Mucosa of stomach (tissue), 1 donor: ENCODE measurements at regions not wholly inside any gene's neighbourhood (a gene's known extent, or its start where the extent isn't known, plus 50 kb on each side); places are given as distances from the start of the nearest gene placed in this dataset.
"Not testable (repeated sequence)": the region's sequence is repeated elsewhere in the genome, so short reads cannot be mapped to it uniquely, and the experiment has no call there.

Experiments
- H3K27me3 ChIP-seq: one replicate; pipeline ENCODE4 v1.7.0; 2013; ENCODE audit warnings: mild to moderate bottlenecking, low read length; ENCODE audit not compliant: control insufficient read depth, insufficient read depth
- H3K36me3 ChIP-seq: one replicate; pipeline ENCODE4 v1.7.0; 2013; ENCODE audit warnings: low read length; ENCODE audit not compliant: control insufficient read depth, insufficient read depth
- H3K4me1 ChIP-seq: one replicate; pipeline ENCODE4 v1.7.0; 2013; ENCODE audit warnings: mild to moderate bottlenecking, low read length; ENCODE audit not compliant: control insufficient read depth, insufficient read depth
- H3K4me3 ChIP-seq: one replicate; pipeline ENCODE4 v1.7.0; 2013; ENCODE audit warnings: low read length
- H3K9ac ChIP-seq: one replicate; pipeline ENCODE4 v1.7.0; 2013; ENCODE audit warnings: mild to moderate bottlenecking, low read length, moderate library complexity
- H3K9me3 ChIP-seq: one replicate; pipeline ENCODE4 v1.7.0; 2013; ENCODE audit warnings: mild to moderate bottlenecking, low read length, moderate library complexity; ENCODE audit not compliant: control insufficient read depth
- donor health status: Pancreatic carcinoma.

DNA sequence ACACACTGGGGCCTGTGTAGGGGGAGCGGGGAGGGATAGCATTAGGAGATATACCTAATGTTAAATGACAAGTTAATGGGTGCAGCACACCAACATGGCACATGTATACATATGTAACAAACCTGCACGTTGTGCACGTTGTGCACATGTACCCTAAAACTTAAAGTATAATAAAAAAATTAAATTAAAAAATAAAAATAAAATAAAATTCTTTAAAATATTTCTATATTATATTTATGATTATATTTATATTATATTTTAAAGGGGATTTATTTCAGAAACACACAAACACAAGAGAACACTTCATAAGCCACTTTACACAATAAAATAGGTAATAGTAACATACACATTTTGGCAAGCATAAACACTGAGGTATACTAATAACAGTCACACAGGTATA is 309.8 kb downstream of the LTN1 start:
- H3K4me3 ChIP-seq, H3K36me3 ChIP-seq, H3K9me3 ChIP-seq, H3K27me3 ChIP-seq, H3K9ac ChIP-seq, H3K4me1 ChIP-seq: not testable (repeated sequence)

DNA sequence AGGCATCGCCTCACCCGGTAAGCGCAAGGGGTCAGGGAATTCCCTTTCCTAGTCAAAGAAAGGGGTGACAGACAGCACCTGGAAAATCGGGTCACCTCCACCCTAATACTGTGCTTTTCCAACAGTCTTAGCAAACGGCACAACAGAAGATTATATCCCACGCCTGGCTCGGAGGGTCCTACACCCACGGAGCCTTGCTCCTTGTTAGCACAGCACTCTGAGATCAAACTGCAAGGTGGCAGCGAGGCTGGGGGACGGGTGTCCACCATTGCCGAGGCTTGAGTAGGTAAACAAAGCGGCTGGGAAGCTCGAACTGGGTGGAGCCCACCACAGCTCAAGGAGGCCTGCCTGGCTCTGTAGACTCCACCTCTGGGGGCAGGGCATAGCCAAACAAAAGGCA is 315.6 kb downstream of the LTN1 start:
- H3K4me1 ChIP-seq, H3K36me3 ChIP-seq, H3K9ac ChIP-seq, H3K4me3 ChIP-seq, H3K9me3 ChIP-seq, H3K27me3 ChIP-seq: not testable (repeated sequence)

DNA sequence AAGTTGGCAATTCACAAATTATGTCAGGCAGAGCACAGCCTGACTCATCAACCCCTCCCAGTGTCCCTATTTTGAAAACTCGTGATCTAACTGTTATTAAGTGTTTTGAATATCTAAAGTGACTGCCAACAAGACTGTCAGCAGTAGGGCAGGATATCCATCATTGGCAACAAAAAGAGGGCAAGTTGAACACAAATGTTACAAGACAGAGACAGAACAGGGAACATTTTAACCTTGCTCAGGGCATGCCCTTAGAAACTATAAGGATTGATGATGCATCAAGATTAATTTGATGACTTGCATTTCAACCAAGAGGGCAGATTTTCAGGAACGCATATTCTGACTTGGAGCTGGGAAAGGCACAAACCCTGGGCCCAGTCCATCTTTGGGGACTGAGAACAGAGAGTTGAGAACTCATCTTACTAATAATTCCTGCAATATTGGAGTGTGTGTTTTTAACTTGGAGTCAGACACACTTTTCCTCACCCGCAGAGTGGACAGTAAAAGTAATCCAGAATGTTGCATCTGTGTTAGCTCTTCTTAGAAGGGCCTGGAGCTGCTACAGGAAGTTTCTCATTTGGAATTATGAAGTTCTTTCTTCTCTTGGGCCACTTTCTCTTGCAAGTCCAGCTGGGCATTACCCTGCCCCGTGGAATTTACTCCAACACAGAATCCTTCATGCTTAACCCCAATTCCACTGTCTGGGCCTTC is 317.2 kb downstream of the LTN1 start:
- Histone ChIP-seq H3K36me3 (no peaks in the 10 kb centered on the region), H3K9me3 (no peaks in the 10 kb centered on the region), H3K27me3 (no peaks in the 10 kb centered on the region), H3K4me3 (no peak overlapping the region), H3K4me1 (no peaks in the 10 kb centered on the region), H3K9ac (no peak overlapping the region)

DNA sequence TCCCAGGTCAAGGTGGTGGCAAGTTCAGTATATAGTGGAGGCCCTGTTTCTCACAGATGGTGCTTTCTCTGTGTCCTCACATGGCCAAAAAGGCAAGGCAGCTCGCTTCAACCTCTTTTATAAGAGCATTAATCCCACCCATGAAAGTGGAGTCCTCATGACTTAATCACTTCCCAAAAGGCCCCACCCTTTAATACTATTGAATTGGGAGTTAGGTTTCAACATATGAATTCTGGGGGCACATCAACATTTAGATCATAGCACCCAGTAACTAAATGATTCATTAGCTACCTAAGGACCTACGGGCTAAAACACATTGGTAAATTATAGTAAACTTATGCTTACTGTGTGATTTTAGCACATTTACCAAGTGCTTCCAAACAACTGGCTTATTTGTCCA is 317.9 kb downstream of the LTN1 start:
- H3K9ac ChIP-seq = no peak overlapping the region
- no peaks in the 10 kb centered on the region for H3K27me3 ChIP-seq
- no peaks in the 10 kb centered on the region for H3K9me3 ChIP-seq
- no peaks in the 10 kb centered on the region for H3K4me1 ChIP-seq
- no peaks in the 10 kb centered on the region for H3K36me3 ChIP-seq
- no peak overlapping the region for H3K4me3 ChIP-seq

DNA sequence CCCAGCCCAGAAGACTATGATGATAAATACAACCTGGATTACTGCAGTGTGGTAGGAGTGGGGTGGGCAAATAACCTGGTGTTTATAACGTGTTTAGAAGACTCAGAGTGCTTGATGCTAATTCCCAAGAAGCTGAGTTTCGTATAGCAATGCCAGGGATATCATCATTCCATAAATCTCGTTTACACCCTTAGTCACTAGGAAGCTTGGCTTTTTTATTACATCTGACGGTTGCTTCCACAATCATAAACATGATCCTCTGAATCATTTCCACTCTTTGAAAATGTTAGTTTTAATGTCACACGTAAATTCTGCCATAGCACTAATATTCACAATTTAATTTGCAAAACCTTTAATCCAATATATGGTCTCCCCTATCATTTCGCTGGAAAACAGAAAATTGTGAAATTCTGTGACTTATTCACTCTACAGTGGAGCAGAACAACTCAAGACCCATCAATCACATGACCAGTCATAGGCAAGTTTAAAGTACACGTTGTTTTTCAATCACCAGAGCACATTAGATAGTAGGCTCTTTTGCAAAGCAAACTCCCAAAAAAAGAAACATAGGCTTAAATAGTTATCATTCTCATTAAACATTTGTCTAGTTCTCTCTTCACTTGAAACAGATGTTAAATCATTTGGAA is 321.0 kb downstream of the LTN1 start:
- no peaks in the 10 kb centered on the region for H3K4me1 ChIP-seq
- no peak overlapping the region for H3K4me3 ChIP-seq
- no peaks in the 10 kb centered on the region for H3K27me3 ChIP-seq
- no peaks in the 10 kb centered on the region for H3K9me3 ChIP-seq
- H3K9ac ChIP-seq = no peak overlapping the region
- no peaks in the 10 kb centered on the region for H3K36me3 ChIP-seq

DNA sequence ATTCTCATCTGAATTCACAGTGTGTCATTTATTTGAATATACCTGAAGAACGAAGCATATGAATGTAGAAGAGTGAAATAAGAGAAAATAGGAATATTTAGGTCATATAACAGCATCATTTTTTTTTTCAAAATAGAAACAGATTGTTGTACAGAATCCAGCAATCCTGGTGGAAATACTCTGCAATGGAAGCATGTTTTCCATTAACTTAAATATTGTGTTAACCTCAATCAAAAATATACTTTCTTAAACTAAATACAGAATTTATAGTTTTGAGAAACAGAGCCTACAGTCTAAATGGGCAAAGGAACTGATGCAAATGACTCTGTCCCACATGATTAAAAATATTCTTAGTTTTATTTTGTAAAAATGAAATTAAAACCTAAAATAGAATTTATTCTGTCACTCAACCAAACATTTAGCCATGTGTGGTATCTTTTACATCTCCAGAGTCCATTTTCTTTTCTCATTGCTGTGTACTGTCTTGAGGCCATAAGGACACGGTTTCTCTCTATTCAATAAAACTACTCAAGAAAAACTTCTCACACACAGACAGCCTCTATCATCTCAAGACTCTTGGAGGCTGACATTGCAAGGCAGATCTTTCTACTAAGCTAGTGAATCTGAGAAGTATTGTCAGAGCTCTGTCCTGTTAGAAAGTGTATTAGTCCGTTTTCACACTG is 322.6 kb downstream of the LTN1 start:
- Histone ChIP-seq H3K36me3 (no peaks in the 10 kb centered on the region), H3K9ac (no peak overlapping the region), H3K4me3 (no peak overlapping the region), H3K27me3 (no peaks in the 10 kb centered on the region), H3K4me1 (no peaks in the 10 kb centered on the region), H3K9me3 (no peaks in the 10 kb centered on the region)

DNA sequence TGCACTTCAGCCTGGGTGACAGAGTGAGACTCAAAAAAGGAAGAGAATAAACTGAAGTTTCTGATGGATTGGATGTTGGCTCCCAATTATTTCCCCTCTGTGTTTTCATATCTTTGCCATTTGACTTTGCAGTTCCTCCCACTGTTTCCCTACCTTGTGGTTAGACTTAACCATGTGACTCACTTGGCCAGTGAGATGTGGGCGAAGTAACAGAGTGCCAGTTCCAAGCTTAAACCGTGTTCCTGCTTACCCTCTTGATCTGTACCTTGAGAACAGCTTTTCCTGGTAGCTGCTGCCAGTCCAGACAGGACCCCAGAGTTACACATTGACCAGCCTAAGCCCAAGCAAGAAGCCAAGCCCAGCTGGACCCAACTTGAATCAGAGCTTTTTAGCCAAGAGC is 323.4 kb downstream of the LTN1 start:
- Histone ChIP-seq H3K9ac (no peak overlapping the region), H3K4me3 (no peak overlapping the region), H3K27me3 (no peaks in the 10 kb centered on the region), H3K9me3 (no peaks in the 10 kb centered on the region), H3K4me1 (no peaks in the 10 kb centered on the region), H3K36me3 (no peaks in the 10 kb centered on the region)

DNA sequence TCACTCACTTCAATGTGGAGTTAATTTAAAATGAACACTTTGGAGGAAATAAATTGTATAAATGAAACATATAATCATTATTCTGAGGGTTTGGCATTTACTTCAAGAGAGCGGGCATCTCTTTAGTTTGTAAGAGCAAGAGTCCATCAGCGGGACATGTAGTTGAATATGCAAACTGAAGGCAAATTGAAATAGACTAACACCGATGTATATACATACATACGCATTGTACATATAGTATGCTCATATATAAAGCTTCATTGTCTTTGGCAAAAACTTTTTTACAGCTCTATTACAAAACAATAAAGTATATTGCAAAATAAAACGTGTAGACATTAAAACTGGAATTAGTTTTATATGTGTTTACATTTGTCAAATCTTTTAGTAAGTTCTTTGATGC is 328.9 kb downstream of the LTN1 start:
- H3K9me3 ChIP-seq = no peaks in the 10 kb centered on the region
- no peaks in the 10 kb centered on the region for H3K4me1 ChIP-seq
- H3K36me3 ChIP-seq = no peaks in the 10 kb centered on the region
- no peak overlapping the region for H3K9ac ChIP-seq
- no peak overlapping the region for H3K4me3 ChIP-seq
- no peaks in the 10 kb centered on the region for H3K27me3 ChIP-seq

DNA sequence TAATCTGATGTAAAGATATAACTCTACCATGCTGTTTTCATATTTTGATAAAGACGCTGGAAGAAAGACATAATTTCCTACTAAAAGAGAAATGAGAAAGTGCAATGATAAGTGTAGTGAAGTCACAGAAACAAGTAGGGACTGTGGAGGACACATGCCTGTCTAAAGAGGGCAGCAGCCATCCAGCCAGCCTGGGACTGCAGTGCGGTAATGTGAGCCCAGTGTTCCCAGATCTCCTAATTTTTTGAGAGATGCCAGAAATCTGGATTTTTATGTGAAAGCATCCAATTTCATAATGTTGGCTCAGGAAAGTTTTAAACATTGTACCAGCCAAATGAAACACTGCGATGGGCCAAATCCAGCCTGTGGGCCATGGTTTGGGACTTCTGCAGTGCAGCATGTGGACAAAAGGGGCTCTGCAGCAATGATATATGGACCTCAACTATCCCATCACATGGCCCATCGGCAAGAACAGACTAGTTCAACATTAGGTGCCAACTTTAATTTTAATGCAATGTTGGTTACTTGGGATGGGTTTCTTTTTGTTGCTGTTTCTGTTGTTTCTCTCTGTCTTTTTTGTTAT is 329.5 kb downstream of the LTN1 start:
- Histone ChIP-seq H3K4me1 (no peaks in the 10 kb centered on the region), H3K27me3 (no peaks in the 10 kb centered on the region), H3K36me3 (no peaks in the 10 kb centered on the region), H3K9me3 (no peaks in the 10 kb centered on the region), H3K4me3 (no peak overlapping the region), H3K9ac (no peak overlapping the region)

DNA sequence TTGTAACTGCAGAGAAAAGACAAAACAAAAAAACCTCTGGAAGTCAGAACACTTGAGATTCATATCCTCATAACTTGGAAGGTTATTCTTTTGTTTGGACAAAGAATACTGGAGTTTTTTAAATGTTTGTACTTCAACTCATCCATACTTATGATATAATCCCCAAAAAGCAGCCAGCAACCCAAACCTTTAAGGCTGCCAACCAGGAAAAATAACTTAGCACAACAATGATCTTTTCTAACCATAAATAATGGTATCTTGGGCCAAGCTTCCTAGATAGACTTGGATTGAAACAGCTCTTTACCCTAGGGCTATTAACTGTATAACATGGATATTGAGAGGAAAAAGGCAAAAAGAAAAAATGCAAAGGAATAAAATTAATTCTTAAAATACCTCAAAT is 335.1 kb downstream of the LTN1 start:
- H3K27me3 ChIP-seq = no peaks in the 10 kb centered on the region
- no peaks in the 10 kb centered on the region for H3K9me3 ChIP-seq
- H3K4me3 ChIP-seq = no peak overlapping the region
- no peak overlapping the region for H3K9ac ChIP-seq
- no peaks in the 10 kb centered on the region for H3K36me3 ChIP-seq
- H3K4me1 ChIP-seq = no peaks in the 10 kb centered on the region

DNA sequence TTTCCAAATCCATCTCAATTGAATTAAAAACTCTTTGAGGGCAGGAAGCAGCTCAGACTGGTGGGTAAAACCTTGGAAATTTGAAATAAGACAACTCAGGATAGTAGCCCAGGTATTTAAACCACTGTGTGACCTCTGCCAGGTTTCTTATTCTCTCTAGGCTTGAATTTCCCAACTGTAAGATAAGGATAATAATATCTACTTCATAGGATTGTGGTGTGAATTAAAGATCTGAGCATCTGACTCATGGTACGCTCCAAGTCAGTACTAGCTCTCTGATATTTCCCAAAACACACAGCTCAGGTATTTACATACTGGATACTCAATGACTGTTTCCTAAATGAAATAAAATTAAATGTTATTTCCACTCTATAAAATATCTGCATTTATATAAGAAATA is 337.2 kb downstream of the LTN1 start:
- Histone ChIP-seq H3K36me3 (no peaks in the 10 kb centered on the region), H3K9me3 (no peaks in the 10 kb centered on the region), H3K27me3 (no peaks in the 10 kb centered on the region), H3K4me3 (no peak overlapping the region), H3K9ac (no peak overlapping the region), H3K4me1 (no peaks in the 10 kb centered on the region)

DNA sequence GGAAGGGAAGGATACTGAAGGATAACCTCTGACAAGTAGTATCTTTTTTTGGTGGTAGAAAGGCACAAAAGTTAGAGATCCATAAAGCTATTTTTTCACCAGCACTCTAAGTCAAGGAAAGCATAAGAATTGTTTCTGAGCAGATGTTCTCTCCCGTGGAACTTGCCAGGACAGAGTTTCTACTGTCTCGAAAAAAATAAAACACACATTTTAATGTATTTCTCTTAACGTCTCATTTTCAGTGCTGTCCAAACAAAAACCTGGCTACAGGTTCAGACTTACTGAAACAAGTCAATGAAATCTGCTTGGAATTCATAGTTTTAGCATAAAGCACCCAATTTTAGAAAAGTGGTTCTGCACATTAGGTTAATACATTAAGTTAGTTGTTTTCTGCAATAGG is 338.3 kb downstream of the LTN1 start:
- Histone ChIP-seq H3K9me3 (no peaks in the 10 kb centered on the region), H3K9ac (no peak overlapping the region), H3K4me3 (no peak overlapping the region), H3K36me3 (no peaks in the 10 kb centered on the region), H3K4me1 (no peaks in the 10 kb centered on the region), H3K27me3 (no peaks in the 10 kb centered on the region)
